ENCODE measurements at regions not wholly inside any gene's neighbourhood (a gene's known extent, or its start where the extent isn't known, plus 50 kb on each side); places are given as distances from the start of the nearest gene placed in this dataset.

DNA sequence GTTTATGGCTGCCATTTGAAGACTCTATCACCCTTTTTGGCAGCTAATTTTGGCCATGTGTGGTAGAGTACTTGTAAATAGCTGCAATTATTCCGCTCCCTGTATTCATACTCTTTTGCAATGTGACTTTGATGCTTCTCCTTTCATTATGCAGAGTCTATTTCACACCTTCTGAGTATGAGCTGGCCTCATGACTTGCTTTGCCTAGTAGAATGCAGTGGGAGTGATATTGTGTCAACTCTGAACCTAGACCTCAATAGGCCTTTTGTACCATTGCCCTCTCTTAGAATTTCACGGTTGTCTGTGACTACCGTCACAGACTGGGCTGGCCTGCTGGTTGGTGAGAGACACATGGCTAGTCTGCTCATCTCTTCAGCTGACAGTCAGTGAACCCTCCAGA is 118.8 kb downstream of the DDIT4L start:
- H3K4me1 Mint-ChIP-seq, result no peaks in the 10 kb centered on the region
- no peaks in the 10 kb centered on the region for H3K27me3 Mint-ChIP-seq (ENCODE audit: insufficient read depth)
- no peaks in the 10 kb centered on the region for H3K36me3 Mint-ChIP-seq (ENCODE audit: low read depth)
- no peaks in the 10 kb centered on the region for H3K36me3 ChIP-seq (ENCODE audit: control insufficient read depth, insufficient read depth, low read length)
- DNase-seq, result no peak
- 67 to 86% methylated on average over 1 to 3 of the region's 3 CpGs for whole genome bisulfite sequencing, 2 experiments (ENCODE audit: insufficient coverage in 1 of 2, insufficient read length in 1 of 2)
- H3K9me3 Mint-ChIP-seq, result no peaks in the 10 kb centered on the region
- no peak overlapping the region for H3K9ac ChIP-seq (ENCODE audit: extremely low read depth, low read length, poor library complexity, severe bottlenecking)
- TF ChIP-seq, protein P1, sequence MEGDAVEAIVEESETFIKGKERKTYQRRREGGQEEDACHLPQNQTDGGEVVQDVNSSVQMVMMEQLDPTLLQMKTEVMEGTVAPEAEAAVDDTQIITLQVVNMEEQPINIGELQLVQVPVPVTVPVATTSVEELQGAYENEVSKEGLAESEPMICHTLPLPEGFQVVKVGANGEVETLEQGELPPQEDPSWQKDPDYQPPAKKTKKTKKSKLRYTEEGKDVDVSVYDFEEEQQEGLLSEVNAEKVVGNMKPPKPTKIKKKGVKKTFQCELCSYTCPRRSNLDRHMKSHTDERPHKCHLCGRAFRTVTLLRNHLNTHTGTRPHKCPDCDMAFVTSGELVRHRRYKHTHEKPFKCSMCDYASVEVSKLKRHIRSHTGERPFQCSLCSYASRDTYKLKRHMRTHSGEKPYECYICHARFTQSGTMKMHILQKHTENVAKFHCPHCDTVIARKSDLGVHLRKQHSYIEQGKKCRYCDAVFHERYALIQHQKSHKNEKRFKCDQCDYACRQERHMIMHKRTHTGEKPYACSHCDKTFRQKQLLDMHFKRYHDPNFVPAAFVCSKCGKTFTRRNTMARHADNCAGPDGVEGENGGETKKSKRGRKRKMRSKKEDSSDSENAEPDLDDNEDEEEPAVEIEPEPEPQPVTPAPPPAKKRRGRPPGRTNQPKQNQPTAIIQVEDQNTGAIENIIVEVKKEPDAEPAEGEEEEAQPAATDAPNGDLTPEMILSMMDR (conservative IDR thresholded peaks at IDR 0.05), result no peak
- H3K27me3 ChIP-seq (ENCODE audit: control insufficient read depth, insufficient read depth, low read length, poor library complexity, severe bottlenecking), result no peaks in the 10 kb centered on the region
- H3K27ac ChIP-seq (ENCODE audit: low read depth, low read length), result no peak overlapping the region
- H3K4me3 Mint-ChIP-seq, result no peak overlapping the region
- no peaks in the 10 kb centered on the region for H3K4me1 ChIP-seq (ENCODE audit: control insufficient read depth, insufficient read depth, low read length)
- H3K4me3 ChIP-seq (ENCODE audit: low read length), result no peak overlapping the region
- no peak overlapping the region for H3K27ac Mint-ChIP-seq
- H3K9me3 ChIP-seq (ENCODE audit: control insufficient read depth, low read length), result no peaks in the 10 kb centered on the region

DNA sequence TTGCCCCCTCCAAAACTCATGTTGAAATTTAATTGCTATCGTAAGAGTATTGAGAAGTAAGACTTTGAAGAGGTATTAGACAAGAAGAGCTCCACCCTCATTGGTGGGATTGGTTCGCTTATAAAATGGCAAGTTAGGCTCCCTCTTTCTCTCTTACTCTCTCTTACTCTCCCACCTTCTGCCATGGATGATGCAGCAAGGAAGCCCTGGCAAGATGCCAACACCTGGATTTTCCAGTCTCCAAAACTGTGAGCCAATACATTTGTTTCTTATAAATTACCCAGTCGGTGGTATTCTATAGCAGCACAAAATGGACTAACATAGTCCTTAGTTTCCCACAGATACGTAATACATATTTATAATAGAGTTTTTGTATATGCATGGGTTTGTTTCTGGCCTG is 119.4 kb downstream of the DDIT4L start:
- Mint-ChIP-seq H3K9me3 (no peaks in the 10 kb centered on the region), H3K4me3 (no peak overlapping the region)

DNA sequence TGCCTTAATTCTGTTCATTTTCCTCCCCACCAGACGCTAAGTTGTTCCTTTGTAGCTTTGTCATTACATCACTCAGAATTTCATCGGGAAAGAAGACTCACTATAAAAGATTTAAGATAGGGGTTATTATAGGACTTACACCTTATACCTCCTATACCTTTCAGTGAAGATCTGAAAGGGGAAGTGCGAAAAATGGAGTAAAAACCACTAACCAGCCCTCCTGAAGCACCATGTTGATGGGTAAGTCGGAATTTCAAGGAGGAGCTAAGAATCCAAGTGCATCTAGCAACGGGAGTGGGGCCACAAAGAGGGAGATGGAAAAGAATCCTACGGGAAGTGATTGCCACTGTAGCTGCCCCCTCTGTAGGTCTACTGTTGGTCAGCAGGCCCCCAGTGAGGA is 119.1 kb upstream of the H2AZ1 start:
- H3K4me1 Mint-ChIP-seq, result no peaks in the 10 kb centered on the region
- no peak overlapping the region for H3K4me3 ChIP-seq (ENCODE audit: low read length)
- H3K27me3 Mint-ChIP-seq (ENCODE audit: insufficient read depth), result no peaks in the 10 kb centered on the region
- WGBS, 2 experiments (ENCODE audit: insufficient coverage in 1 of 2, insufficient read length in 1 of 2), result 86% methylated on average over 1 to 5 of the region's 6 CpGs
- no peak overlapping the region for H3K9ac ChIP-seq (ENCODE audit: extremely low read depth, low read length, poor library complexity, severe bottlenecking)
- H3K9me3 ChIP-seq (ENCODE audit: control insufficient read depth, low read length), result no peaks in the 10 kb centered on the region
- no peaks in the 10 kb centered on the region for H3K36me3 Mint-ChIP-seq (ENCODE audit: low read depth)
- no peak overlapping the region for H3K27ac Mint-ChIP-seq
- no peak overlapping the region for H3K27ac ChIP-seq (ENCODE audit: low read depth, low read length)
- no peaks in the 10 kb centered on the region for H3K4me1 ChIP-seq (ENCODE audit: control insufficient read depth, insufficient read depth, low read length)
- DNase-seq, result no peak
- H3K9me3 Mint-ChIP-seq, result no peaks in the 10 kb centered on the region
- TF ChIP-seq, protein P1 (conservative IDR thresholded peaks at IDR 0.05), result no peak
- H3K4me3 Mint-ChIP-seq, result no peak overlapping the region
- H3K27me3 ChIP-seq (ENCODE audit: control insufficient read depth, insufficient read depth, low read length, poor library complexity, severe bottlenecking), result no peaks in the 10 kb centered on the region
- H3K36me3 ChIP-seq (ENCODE audit: control insufficient read depth, insufficient read depth, low read length), result no peaks in the 10 kb centered on the region

More for the DNA sequence above, 119.4 kb downstream of the DDIT4L start:
- H3K9me3 ChIP-seq (ENCODE audit: control insufficient read depth, low read length), result no peaks in the 10 kb centered on the region
- H3K36me3 ChIP-seq (ENCODE audit: control insufficient read depth, insufficient read depth, low read length), result no peaks in the 10 kb centered on the region
- Mint-ChIP-seq H3K27me3 (ENCODE audit: insufficient read depth) (no peaks in the 10 kb centered on the region), H3K36me3 (ENCODE audit: low read depth) (no peaks in the 10 kb centered on the region), H3K4me1 (no peaks in the 10 kb centered on the region), H3K27ac (no peak overlapping the region)
- H3K4me1 ChIP-seq (ENCODE audit: control insufficient read depth, insufficient read depth, low read length), result no peaks in the 10 kb centered on the region
- no peak overlapping the region for H3K9ac ChIP-seq (ENCODE audit: extremely low read depth, low read length, poor library complexity, severe bottlenecking)
- no peak overlapping the region for H3K27ac ChIP-seq (ENCODE audit: low read depth, low read length)
- H3K27me3 ChIP-seq (ENCODE audit: control insufficient read depth, insufficient read depth, low read length, poor library complexity, severe bottlenecking), result no peaks in the 10 kb centered on the region
- H3K4me3 ChIP-seq (ENCODE audit: low read length), result no peak overlapping the region
- 98% methylated on average over 3 of the region's 4 CpGs; no CpG with 5 or more reads in 1 of the 2 experiments for WGBS, 2 experiments (ENCODE audit: insufficient coverage in 1 of 2, insufficient read length in 1 of 2)
- TF ChIP-seq, protein P1 (conservative IDR thresholded peaks at IDR 0.05), result no peak
- DNase-seq, result no peak
